ENCODE measurements at regions not wholly inside any gene's neighbourhood (a gene's known extent, or its start where the extent isn't known, plus 50 kb on each side); places are given as distances from the start of the nearest gene placed in this dataset.

DNA sequence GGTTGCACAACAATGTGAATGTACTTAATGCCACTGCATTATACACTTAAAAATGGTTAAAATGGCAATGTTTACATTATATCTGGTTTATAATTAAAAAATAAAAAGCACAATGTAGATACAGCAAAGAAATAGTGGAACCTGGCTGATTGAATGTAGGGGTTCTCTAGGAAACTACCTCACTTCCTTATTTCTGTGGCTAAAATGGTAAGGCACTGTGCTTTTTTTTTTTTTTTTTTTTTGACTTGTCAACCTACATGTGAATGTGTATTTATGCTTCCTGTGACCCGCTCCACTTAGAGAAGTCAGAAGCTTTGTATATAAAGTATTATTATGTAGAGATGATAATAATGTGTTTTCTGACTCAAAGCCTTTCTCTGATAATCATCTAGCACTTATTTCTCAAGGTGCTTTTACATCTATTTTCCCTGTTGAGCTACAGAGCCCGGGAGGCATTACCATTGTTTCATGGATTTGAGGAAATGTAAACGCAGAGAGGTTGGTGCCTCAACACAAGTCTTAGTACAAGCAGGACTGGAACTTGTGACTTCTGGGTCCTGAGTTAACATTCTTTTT is 55.0 kb downstream of the SOX4 start:
- no peak for DNase-seq (ENCODE audit: low read depth)

DNA sequence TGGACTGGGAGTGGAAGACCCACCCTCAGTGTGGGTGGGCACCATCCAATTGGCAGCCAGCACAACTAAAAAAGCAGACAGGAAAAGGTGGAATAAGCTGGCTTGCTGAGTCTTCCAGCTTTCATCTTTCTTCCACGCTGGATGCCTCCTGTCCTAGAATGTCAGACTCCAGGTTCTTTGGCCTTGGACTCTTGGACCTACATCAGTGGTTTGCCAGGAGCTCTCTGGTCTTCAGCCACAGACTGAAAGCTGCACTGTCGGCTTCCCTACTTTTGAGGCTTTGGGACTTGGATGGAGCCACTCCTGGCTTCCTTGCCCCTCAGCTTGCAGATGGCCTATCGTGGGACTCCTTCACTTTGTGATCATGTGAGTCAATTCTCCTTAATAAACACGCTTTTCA is 59.8 kb downstream of the SOX4 start:
- DNase-seq (ENCODE audit: low read depth), result no peak

DNA sequence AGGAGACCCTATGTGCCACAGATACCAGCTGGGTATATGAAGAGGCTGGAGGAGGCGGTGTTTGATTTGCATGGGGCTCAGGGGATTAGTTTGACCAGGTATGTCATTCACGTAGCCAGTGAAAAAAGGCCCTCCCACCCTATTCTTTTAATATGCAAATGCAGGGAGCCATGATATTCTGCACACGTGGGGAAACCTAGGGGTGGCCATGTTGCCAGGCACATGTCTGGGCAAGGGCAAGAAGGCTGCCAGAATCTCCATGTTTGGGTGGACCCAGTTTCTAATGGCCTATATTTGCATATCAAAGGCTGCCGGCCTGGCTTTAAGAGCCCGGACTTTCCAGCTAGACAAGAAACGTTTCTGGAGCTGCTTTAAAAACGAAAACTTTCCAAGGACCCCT is 60.4 kb downstream of the SOX4 start:
- no peak for DNase-seq (ENCODE audit: low read depth)

DNA sequence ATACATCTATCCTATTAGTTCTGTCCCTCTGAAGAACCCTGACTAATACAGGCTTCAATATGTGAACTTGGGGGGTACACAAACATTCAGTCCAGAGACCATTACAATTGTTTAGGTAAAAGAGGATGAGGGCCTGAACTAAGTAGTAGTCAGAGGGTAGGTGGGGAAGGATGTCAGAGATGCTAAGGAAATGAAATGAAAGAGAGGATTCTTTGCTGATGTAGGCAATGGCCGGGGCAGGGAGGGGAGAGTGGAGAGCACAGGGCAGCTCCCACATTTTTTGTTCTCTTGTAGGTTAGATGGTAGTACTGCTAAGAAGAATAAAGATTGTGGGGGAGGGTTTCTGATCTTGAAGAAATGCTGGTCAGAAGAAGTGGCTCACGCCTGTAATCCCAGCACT is 60.8 kb downstream of the SOX4 start:
- no peak for DNase-seq (ENCODE audit: low read depth)

DNA sequence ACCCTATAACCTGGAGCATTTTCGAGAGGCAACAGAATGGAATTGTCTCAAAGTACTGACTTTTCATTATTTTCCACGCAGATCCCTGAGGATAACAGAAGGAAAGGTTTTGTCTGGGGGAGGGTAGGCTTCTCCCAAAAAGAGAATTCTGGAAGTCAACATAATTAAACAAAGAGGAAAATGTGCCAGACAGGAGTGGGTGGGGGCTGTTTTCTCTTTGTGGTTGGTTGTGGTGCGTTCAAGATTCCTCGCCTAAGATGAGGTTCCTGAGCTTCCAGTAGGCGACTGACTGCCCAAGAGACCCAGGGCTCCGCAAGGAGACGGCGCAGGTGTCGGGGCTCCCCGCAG is 70.4 kb downstream of the SOX4 start:
- DNase-seq (ENCODE audit: low read depth), result no peak

DNA sequence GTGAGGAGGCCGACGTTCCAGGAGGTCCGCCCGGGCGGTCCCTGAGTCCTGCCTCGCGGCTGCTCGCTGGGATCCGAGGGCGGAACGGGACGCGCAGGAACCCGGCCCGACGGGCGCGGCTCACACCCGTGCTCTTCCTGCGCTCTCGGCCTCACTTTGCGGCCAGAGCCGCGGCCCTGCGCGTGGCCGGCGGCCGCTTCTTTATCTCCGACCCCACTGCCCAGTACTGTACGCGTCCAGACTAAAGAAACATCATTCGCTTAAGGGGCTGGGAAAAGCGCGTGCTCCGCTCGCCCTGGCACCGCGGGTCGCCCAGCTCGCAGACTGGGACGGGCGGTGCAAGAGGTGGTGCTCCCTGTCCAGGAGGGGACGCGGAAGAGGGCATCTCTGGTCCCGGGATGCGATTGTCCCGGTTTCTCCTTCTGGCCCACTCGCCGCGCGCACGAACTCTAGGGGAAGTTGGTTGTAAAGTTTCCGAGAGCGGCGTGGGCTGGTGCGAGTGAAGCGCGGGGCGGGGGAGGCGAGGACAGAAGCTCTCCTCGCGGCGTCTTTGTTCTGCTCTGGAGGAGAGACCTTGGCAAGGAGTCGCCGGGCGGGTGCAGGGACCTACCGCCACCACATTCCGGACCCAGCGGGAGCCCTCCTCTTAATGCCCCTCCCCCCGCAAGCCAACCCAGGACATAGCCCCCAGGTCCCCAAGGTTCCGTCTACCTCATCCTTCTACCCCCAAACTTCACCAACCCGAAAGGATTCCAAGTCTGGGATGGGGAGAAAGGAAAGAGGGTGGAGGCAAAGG is 71.0 kb downstream of the SOX4 start:
- no peak for DNase-seq (ENCODE audit: low read depth)

DNA sequence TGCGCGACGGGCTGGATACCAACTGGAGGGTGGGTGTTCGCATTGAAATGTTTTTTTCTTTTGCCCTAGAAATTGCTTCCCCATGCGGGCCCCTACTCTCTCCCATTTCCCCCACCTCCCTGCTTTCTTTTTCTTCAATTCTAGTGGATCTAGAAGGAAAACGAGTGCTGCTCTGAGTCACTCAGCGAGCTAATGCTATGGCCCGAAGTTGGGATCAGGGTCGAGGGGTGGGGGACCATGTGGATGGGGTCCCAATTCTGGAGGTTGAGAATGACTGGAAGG is 71.5 kb downstream of the SOX4 start:
- DNase-seq (ENCODE audit: low read depth), result no peak

DNA sequence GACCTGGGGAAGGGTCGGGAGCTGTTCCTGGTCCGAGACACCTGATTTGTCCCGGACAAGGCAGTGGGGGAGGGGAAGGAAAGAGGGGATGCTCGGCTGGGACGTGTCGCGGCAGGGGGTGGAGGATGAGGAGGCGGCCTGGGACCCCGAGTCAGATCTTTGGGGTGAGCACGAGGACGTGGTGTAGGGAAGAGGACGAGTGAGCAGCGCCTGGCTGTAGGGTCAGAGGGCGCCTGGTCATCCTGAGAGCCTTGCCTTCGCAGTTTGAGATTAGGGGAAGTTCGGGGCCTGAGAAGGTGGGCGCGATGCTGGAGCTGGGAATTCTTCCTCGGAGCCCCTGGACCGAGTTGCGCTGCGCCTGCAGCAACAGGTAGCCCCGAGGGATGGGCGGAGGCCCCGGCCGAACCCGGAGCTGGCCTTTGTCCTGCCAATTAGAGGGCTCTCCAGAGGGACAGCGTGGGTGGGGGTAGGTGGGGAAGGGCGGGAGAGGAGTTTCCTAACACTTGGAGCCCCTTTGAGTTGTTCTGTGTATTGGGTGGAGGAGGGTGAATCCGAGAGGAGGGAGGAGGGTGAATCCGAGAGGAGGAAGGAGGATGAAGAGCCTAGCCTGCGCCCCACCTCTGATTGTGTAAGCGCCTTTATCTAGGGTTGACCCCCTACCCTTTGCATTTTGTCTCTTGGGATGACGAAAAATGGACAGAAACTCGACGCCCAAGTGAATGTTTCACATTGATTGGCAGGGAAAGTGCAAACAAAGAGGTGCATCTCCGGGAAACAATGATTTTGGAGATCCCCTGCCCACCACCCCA is 72.0 kb downstream of the SOX4 start:
- DNase-seq (ENCODE audit: low read depth), result no peak

DNA sequence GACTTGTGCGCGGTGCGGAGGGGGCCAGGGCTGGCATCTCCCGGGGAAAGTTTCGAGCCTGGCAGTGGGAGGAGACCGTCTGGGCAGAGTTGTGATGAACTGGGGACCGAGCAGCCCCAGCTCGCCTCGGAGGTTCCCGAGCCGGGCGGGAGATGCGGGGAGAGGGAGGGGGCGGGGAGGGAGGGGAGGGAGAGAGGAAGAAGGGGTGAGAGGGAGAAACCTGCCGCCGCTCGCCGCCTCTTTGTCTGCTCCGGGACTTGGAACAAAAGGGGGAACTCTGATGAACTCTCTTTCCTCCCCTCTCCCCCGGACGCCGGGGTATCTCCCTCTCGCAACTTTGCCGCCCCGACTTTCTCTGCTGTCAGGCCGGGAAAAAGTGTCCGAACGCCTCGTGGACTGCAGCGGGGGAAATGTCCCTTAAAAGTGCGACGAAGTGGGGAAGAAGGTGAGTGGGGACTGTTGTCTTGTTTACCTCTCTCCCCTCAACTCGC is 72.7 kb downstream of the SOX4 start:
- DNase-seq (ENCODE audit: low read depth), result no peak

DNA sequence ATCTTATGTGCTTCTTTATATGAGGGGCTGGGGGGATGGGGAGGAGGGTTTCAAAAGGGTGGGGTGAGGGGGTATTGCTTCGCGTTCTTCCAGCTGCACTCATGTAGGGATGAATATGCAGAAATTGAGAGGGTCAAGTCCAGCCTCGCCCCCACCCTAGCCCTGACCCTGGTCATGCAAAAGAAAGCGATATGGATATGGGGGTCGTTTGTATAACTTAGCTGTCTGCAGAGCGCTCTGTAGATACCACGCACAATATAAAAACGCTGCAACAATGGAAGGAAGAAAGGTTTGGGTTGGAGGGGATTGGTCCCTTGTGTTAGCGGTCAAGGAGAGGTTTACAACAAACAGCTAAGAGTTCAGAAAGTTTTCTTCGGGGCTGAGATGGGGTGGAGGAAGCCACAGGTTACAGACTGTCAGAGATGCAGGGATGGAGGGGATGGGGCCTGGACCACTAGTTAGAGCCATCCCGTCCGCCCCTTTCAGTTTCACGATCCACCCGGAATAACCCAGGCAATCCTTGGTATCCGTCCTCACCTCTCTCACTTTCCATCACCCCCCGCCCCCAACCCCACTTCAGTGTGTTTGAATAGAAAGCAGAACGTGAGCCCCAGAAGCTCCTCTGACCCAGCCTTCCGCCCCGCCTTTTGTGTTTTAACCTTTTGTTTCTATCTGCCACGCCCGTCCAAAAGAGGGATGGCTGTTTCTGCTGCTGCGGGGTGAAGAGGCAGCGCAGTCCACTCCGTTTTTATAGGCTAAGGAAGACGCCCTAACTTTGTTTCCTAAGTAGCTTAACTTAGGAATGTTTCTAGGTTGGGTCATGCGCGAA is 73.5 kb downstream of the SOX4 start:
- DNase-seq (ENCODE audit: low read depth), result no peak

DNA sequence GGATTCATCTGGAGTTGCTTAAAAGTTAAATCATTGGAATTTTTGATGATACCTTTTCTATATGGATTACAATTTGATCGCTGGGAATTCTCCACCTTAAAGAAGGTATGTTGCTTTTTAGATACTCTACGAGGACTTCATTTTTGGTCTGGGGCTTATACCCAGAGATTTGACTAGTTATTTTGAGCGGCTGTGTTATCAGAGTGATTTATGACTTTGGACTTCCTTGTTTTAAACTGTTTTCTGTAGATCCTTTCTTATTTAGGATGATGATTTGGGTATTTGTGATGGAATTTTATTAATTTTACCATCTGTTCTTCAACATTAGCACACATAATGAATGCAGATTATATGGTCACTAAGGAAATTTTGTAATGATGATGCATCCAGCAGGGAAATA is 75.2 kb downstream of the SOX4 start:
- no peak for DNase-seq (ENCODE audit: low read depth)

DNA sequence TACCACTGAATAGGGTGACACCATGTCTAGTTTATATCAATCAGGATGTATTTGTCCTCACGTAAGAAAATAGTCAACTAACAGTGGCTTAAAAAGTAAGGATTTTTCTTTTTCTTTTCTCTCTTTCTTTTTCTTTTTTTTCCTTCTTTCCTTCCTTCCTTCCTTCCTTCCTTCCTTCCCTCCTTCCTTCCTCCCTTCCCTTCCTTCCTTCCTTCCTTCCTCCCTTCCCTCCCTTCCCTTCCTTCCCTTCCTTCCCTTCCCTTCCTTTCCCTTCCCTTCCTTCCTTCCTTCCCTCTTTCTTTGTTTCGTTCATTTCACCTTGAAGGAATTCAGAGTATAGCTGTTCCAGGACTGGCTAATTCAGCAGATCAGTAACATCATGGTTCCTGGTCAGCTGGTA is 83.2 kb downstream of the SOX4 start:
- DNase-seq (ENCODE audit: low read depth), result no peak

DNA sequence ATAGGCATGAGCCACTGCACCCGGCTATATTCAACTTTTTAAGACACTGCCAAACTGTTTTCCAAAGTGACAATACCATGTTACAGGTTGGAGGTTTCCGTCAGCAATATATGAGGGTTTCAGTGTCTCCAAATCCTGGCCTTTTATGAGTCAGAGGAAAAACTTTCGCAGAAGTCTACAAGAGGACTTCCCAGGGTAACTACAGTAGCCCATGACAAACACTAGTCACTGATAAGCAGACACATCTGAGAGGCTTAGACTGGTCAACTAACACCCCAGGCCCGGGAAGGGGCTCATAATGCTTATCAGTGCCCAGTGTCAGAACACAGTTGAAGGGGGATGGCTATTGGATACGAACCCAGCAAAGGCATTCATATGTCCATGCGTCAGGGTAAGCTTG is 85.4 kb downstream of the SOX4 start:
- DNase-seq (ENCODE audit: low read depth), result peak; percentile 81

DNA sequence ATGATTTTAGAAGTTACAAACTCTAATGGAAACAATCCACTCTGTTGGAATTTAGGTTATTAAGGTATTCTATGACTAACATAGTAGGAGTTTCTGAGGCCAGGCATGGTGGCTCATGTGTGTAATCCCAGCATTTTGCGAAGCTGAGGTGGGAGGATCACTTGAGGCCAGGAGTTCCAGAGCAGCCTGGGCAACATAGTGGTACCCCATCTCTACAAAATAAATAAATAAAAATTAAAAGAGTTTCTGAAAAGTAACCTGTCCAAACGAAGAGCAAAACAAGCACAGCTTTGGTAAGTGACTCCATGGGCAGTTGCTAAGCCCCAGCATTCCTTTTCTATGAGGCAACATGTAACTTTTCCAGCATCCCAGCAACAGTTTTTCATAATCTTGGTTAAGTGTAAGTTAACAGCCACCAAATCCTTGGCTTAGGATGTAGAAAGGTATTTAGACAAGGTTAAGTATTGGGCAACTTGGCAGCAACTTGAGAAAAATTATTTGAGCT is 86.3 kb downstream of the SOX4 start:
- peak; percentile 71 for DNase-seq (ENCODE audit: low read depth)

DNA sequence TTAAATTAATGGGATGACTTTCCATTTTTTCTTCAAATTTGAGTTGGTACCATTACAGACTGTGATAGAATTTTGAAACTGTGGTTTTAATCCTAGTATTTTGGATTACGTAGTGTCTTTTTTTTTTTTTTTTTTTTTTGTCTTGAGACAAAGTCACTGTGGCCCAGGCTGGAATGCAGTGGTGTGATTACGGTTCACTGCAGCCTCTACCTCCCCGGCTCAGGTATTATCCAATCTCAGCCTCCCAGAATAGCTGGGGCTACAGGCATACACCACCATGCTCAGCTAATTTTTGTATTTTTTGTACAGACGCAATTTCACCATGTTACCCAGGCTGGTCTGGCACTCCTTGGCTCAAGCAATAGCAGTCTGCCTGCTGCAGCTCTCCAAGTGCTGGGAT is 87.1 kb downstream of the SOX4 start:
- DNase-seq (ENCODE audit: low read depth), result no peak

DNA sequence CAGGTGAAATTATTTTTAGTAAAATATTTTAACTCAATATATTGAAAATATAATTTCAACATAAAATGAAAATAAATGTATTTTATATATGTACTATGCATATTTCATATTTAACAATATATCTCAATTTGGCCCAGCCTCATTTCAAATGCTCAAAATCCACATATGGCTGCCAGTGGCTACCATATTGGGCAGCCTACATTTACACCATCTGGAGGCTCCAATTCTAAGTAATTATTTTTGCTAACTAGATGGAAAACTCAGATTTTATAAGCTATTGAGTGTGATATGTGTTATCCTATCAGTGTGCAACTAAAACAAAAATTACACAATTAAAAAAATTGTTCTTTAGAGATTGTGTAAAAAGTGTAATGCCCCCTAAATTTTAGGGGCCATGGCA is 96.9 kb downstream of the SOX4 start:
- no peak for DNase-seq (ENCODE audit: low read depth)

DNA sequence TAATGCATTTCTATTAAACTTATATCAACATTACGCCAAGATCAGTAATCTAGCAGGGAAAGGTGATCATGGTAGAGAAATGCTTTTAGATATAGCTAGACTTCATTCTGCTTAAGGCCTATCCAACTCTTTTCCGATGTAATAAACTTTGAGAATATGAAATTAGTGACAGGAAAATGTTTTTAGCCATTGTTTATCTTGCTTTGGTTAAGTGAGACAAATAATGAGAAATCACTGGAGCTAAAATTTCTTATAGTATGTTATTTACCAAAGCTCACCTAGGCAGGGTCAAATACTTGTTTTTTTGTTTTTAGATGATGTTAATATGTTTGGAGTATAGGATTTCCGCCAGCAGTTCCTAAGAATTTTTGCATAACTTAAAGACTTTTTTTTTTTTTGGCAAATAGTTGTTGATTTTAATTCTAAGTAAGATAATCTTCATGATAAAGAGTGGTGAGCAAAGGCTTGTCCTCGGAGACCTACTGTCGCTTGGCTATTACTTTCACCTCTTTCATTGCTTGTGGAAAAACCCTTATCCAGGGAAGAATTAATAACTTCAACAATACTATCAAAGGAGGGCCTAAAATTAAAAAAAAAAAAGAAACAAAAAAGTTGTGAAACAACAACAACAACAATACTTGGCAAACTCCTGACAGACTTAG is 98.3 kb downstream of the SOX4 start:
- no peak for DNase-seq (ENCODE audit: low read depth)

DNA sequence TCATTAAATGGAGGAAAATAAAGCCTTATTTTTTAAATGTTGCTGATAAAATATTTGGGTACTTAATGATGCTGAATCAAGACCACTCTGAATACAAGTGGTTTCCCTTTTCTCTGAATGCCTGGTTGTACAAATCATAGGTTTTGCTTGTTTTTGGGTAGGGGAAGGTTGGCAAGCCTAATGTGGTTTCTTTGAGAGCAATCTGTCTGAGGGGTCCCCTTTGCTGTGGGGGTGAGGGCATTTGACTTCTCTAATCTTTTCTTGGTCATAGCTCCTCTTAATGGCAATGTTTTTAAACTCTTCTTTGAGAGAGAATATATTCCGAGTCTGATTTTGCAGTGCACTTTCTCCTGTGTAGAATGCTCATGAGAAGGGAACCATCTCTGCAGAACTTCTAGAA is 99.2 kb downstream of the SOX4 start:
- DNase-seq (ENCODE audit: low read depth), result no peak

DNA sequence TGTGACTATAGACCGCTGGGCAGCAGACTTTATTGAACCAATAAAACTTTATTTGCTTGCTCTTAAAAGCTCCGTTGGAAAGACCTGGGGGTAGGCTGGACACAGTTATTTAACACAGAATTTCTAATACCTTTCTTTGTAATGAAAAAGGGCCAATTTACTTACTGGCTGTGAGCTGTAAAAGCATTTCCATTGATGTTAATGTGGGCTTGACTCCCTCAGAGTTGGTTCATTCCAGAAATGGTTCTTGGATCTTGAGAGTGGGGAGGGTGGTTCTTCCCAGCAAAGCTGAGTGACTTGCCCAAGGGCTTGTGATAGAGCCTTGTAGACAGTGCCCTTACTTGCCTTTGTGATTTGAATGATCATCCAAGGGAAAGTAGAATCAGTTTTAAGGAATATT is 100.6 kb downstream of the SOX4 start:
- DNase-seq (ENCODE audit: low read depth), result no peak

DNA sequence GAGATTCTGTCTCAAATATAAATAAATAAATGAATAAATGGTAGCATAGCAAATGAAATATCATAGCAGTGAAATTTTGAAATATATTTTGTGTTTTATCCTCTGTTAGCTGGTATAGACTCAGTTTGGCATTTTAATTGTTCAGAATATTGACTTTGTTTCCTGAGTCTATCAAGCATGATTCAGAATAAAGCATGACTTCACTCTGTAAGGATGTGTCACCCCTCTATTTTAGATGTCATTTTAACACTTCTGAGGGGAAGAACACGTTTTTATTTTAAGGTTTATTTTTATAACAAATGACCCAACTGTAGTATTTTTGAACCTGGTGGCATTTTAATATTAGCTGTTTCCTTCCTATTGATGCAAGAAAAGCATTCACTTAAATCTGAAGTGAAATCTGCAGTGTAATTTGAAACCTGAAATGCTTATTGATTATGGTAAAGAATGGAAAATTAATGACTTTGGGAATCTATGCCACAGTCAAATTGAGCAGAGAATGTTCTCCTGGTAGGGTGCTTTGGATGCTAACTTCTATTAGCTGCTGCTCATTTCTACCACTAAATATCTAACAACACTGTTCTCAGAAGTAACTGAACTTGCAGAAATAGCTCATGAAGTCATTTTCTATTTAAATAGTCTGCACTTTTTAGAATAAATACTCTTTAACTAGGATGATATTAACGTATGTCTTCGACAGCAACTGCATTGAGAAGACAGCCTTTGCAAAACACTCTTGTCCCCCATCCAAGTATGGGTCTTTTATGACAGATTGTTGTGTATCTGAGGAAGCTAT is 114.2 kb downstream of the SOX4 start:
- DNase-seq (ENCODE audit: low read depth), result no peak

DNA sequence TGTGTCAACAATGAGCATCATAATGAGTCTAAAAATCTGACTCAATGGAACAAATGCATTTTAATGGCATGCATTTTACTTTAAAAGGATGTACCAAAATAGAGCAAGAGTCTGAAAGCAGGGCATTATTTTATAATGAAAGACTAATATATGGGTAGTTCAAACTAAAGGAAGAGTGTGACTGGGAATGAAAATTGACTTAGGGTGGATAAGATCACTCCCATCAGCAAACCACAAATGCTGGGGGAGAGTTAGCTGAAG is 114.7 kb downstream of the SOX4 start:
- no peak for DNase-seq (ENCODE audit: low read depth)

Measured in non-pigmented ciliary epithelial cell (primary cell).